HepG2 (cell line): ENCODE measurements at regions not wholly inside any gene's neighbourhood (a gene's known extent, or its start where the extent isn't known, plus 50 kb on each side); places are given as distances from the start of the nearest gene placed in this dataset.

ENCODE experiments used
- AKAP8 ChIP-seq: sonication (generic); formaldehyde crosslinking; IDR thresholded peaks from 2 replicates; pipeline ENCODE4 v1.5.1; 2020; ENCODE audit warnings: mild to moderate bottlenecking, missing genetic modification reagents
- CREM ChIP-seq, 2 experiments: sonication (generic) in 1 of 2; formaldehyde crosslinking in 1 of 2; IDR thresholded peaks; 2 replicates each; pipeline versions ENCODE4 v1.4.0 to v1.6.1; 2016 to 2020; ENCODE audit warnings: antibody characterized with exemption in 1 of 2, mild to moderate bottlenecking in 1 of 2, missing genetic modification reagents in 1 of 2
- GATAD1 ChIP-seq: IDR thresholded peaks from 2 replicates; pipeline ENCODE4 v1.6.1; 2016; ENCODE audit warnings: missing genetic modification reagents, missing compliant biosample characterization
- KAT2B ChIP-seq: fragments of 150-350 bp; IDR thresholded peaks from 2 replicates; pipeline ENCODE4 v1.6.1; 2014; ENCODE audit warnings: low read depth, low read length, borderline replicate concordance
- MEIS1 ChIP-seq: sonication (generic); formaldehyde crosslinking; IDR thresholded peaks from 2 replicates; pipeline ENCODE4 v1.9.0; 2021; ENCODE audit warnings: mild to moderate bottlenecking, missing genetic modification reagents, moderate library complexity, borderline replicate concordance
- TCF7 ChIP-seq: sonication (generic); IDR thresholded peaks from 2 replicates; pipeline ENCODE4 v1.6.1; 2016; ENCODE audit warnings: antibody characterized with exemption, low read depth
- ZNF781 ChIP-seq: sonication (generic); formaldehyde crosslinking; IDR thresholded peaks from 2 replicates; pipeline ENCODE4 v1.5.1; 2020; ENCODE audit warnings: borderline replicate concordance, mild to moderate bottlenecking, missing genetic modification reagents; ENCODE audit errors: not compliant biosample characterization
- TF ChIP-seq, protein P1 (sequence below): sonication (generic); formaldehyde crosslinking; IDR thresholded peaks from 2 replicates; pipeline ENCODE4 v1.5.1; 2020; ENCODE audit warnings: missing genetic modification reagents, mild to moderate bottlenecking, borderline replicate concordance
- TF ChIP-seq, protein P2 (sequence below): sonication (generic); formaldehyde crosslinking; conservative IDR thresholded peaks from 2 replicates; pipeline ENCODE4 v1.8.0; 2022; ENCODE audit warnings: mild to moderate bottlenecking, moderate library complexity, missing genetic modification reagents
- TF ChIP-seq, protein P3 (sequence below): sonication (generic); formaldehyde crosslinking; IDR thresholded peaks from 2 replicates; pipeline ENCODE4 v1.8.0; 2022; ENCODE audit warnings: mild to moderate bottlenecking, missing genetic modification reagents, moderate library complexity
- TF ChIP-seq, protein P4 (sequence below): sonication (generic); formaldehyde crosslinking; IDR thresholded peaks from 2 replicates; pipeline ENCODE4 v1.8.0; 2022; ENCODE audit warnings: missing genetic modification reagents, mild to moderate bottlenecking, moderate library complexity, borderline replicate concordance
- TF ChIP-seq, protein P5 (sequence below): IDR thresholded peaks from 2 replicates; pipeline ENCODE4 v1.6.1; 2016; ENCODE audit warnings: missing compliant biosample characterization, missing genetic modification reagents, borderline replicate concordance

DNA sequence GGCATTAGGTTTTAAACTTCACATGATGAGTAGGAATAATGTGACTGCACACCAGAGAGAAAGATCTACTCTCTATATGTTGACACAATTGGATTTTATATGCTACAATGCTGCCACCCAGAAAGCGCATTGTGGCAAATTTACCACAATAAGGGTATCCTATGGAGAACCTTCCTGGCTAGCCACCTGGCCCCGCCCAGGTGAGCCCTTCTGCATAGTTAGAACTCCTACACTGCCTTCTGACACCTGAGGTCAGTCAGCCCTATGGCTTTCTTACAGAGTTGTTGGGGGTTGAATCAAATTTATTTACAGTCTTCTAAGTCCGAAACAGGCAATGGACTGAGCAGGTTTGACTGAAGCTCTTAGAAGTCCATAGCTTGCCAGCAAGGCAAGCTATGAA, 153.8 kb upstream of the S100G start (continued):
- TF ChIP-seq, protein P1, sequence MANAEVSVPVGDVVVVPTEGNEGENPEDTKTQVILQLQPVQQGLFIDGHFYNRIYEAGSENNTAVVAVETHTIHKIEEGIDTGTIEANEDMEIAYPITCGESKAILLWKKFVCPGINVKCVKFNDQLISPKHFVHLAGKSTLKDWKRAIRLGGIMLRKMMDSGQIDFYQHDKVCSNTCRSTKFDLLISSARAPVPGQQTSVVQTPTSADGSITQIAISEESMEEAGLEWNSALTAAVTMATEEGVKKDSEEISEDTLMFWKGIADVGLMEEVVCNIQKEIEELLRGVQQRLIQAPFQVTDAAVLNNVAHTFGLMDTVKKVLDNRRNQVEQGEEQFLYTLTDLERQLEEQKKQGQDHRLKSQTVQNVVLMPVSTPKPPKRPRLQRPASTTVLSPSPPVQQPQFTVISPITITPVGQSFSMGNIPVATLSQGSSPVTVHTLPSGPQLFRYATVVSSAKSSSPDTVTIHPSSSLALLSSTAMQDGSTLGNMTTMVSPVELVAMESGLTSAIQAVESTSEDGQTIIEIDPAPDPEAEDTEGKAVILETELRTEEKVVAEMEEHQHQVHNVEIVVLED (CRISPR knock-in tag): no peak
- TF ChIP-seq, protein P2, sequence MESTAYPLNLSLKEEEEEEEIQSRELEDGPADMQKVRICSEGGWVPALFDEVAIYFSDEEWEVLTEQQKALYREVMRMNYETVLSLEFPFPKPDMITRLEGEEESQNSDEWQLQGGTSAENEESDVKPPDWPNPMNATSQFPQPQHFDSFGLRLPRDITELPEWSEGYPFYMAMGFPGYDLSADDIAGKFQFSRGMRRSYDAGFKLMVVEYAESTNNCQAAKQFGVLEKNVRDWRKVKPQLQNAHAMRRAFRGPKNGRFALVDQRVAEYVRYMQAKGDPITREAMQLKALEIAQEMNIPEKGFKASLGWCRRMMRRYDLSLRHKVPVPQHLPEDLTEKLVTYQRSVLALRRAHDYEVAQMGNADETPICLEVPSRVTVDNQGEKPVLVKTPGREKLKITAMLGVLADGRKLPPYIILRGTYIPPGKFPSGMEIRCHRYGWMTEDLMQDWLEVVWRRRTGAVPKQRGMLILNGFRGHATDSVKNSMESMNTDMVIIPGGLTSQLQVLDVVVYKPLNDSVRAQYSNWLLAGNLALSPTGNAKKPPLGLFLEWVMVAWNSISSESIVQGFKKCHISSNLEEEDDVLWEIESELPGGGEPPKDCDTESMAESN (CRISPR knock-in tag): no peak
- TF ChIP-seq, protein P3, sequence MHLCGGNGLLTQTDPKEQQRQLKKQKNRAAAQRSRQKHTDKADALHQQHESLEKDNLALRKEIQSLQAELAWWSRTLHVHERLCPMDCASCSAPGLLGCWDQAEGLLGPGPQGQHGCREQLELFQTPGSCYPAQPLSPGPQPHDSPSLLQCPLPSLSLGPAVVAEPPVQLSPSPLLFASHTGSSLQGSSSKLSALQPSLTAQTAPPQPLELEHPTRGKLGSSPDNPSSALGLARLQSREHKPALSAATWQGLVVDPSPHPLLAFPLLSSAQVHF: no peak
- TF ChIP-seq, protein P4, sequence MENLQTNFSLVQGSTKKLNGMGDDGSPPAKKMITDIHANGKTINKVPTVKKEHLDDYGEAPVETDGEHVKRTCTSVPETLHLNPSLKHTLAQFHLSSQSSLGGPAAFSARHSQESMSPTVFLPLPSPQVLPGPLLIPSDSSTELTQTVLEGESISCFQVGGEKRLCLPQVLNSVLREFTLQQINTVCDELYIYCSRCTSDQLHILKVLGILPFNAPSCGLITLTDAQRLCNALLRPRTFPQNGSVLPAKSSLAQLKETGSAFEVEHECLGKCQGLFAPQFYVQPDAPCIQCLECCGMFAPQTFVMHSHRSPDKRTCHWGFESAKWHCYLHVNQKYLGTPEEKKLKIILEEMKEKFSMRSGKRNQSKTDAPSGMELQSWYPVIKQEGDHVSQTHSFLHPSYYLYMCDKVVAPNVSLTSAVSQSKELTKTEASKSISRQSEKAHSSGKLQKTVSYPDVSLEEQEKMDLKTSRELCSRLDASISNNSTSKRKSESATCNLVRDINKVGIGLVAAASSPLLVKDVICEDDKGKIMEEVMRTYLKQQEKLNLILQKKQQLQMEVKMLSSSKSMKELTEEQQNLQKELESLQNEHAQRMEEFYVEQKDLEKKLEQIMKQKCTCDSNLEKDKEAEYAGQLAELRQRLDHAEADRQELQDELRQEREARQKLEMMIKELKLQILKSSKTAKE (CRISPR knock-in tag): no peak
- TF ChIP-seq GATAD1 (no peak), CREM (IDR thresholded peaks at IDR 0.05) (no peak), CREM (CRISPR knock-in tag; IDR thresholded peaks at IDR 0.05) (no peak), ZNF781 (CRISPR knock-in tag) (no peak), KAT2B (no peak), MEIS1 (CRISPR knock-in tag) (no peak), TCF7 (no peak), AKAP8 (CRISPR knock-in tag) (no peak)
- TF ChIP-seq, protein P5, sequence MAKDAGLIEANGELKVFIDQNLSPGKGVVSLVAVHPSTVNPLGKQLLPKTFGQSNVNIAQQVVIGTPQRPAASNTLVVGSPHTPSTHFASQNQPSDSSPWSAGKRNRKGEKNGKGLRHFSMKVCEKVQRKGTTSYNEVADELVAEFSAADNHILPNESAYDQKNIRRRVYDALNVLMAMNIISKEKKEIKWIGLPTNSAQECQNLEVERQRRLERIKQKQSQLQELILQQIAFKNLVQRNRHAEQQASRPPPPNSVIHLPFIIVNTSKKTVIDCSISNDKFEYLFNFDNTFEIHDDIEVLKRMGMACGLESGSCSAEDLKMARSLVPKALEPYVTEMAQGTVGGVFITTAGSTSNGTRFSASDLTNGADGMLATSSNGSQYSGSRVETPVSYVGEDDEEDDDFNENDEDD (CRISPR knock-in tag): no peak
